ENCODE measurements at regions not wholly inside any gene's neighbourhood (a gene's known extent, or its start where the extent isn't known, plus 50 kb on each side); places are given as distances from the start of the nearest gene placed in this dataset.
A peak's percentile ranks its signal among the peaks of the same experiment; 100 is the strongest.

- no peak overlapping the region for H3K4me3 ChIP-seq (ENCODE audit: low read depth, low read length)
- TF ChIP-seq CTCF (IDR thresholded peaks at IDR 0.05; ENCODE audit: insufficient read depth, low read depth, low read length), result no peak
Observed at GRCh38 chr11:96447208-96448110, 57.6 kb downstream of the JRKL start.

GRCh38 chr11:96448225-96448624 is 58.4 kb downstream of the JRKL start:
- no peak overlapping the region for H3K4me3 ChIP-seq (ENCODE audit: low read depth, low read length)
- no peak for TF ChIP-seq CTCF (IDR thresholded peaks at IDR 0.05; ENCODE audit: insufficient read depth, low read depth, low read length)
- DNase-seq (ENCODE audit: low read depth), result no peak

More at GRCh38 chr11:96447208-96448110, 57.6 kb downstream of the JRKL start:
- no peak for DNase-seq (ENCODE audit: low read depth)

- no peak for TF ChIP-seq CTCF (IDR thresholded peaks at IDR 0.05; ENCODE audit: insufficient read depth, low read depth, low read length)
- no peak for DNase-seq (ENCODE audit: low read depth)
- no peak overlapping the region for H3K4me3 ChIP-seq (ENCODE audit: low read depth, low read length)
Observed at GRCh38 chr11:96456111-96456510, 66.3 kb downstream of the JRKL start.

GRCh38 chr11:96459751-96460150 is 69.9 kb downstream of the JRKL start:
- no peak for DNase-seq (ENCODE audit: low read depth)
- no peak for TF ChIP-seq CTCF (IDR thresholded peaks at IDR 0.05; ENCODE audit: insufficient read depth, low read depth, low read length)
- no peak overlapping the region for H3K4me3 ChIP-seq (ENCODE audit: low read depth, low read length)

GRCh38 chr11:96461871-96462270 is 72.1 kb downstream of the JRKL start:
- no peak for TF ChIP-seq CTCF (IDR thresholded peaks at IDR 0.05; ENCODE audit: insufficient read depth, low read depth, low read length)
- DNase-seq (ENCODE audit: low read depth), result no peak
- no peak overlapping the region for H3K4me3 ChIP-seq (ENCODE audit: low read depth, low read length)

- peak; percentile 78 for DNase-seq (ENCODE audit: low read depth)
- H3K4me3 ChIP-seq (ENCODE audit: low read depth, low read length), result no peak overlapping the region
- peak; percentile 68 for TF ChIP-seq CTCF (IDR thresholded peaks at IDR 0.05; ENCODE audit: insufficient read depth, low read depth, low read length)
Observed at GRCh38 chr11:96464700-96465307, 75.0 kb downstream of the JRKL start.

All from fibroblast of villous mesenchyme (primary cell).